K562 (cell line): ENCODE measurements at regions not wholly inside any gene's neighbourhood (a gene's known extent, or its start where the extent isn't known, plus 50 kb on each side); places are given as distances from the start of the nearest gene placed in this dataset.

Experiments used
- ARID1B ChIP-seq: fragments of 450-650 bp; IDR thresholded peaks from 2 replicates; pipeline ENCODE4 v1.6.1; 2016; ENCODE audit warnings: antibody characterized with exemption, mild to moderate bottlenecking, inconsistent platforms
- FOXJ3 ChIP-seq: sonication (generic); formaldehyde crosslinking; IDR thresholded peaks from 2 replicates; pipeline ENCODE4 v1.4.0; 2020; ENCODE audit warnings: mild to moderate bottlenecking, missing genetic modification reagents
- MAFK ChIP-seq: IDR thresholded peaks from 2 replicates; pipeline ENCODE4 v1.6.1; 2011; ENCODE audit warnings: low read length, improper control_type of control experiment
- NFE2L1 ChIP-seq: fragments of 450-650 bp; IDR thresholded peaks from 2 replicates; pipeline ENCODE4 v1.6.1; 2016; ENCODE audit warnings: missing genetic modification characterization, low read depth, mild to moderate bottlenecking, missing compliant biosample characterization, moderate library complexity, borderline replicate concordance
- TBL1XR1 ChIP-seq, 2 experiments: IDR thresholded peaks; 2 replicates each; pipeline ENCODE4 v1.6.1; 2012; ENCODE audit warnings: improper control_type of control experiment in 2 of 2, low read length in 2 of 2, mild to moderate bottlenecking in 1 of 2
- TF ChIP-seq, protein P1 (sequence below): sonication (generic); formaldehyde crosslinking; IDR thresholded peaks from 2 replicates; pipeline ENCODE4 v1.8.1; 2023; ENCODE audit warnings: mild to moderate bottlenecking, missing genetic modification reagents
- TF ChIP-seq, protein P2 (sequence below), 2 experiments: IDR thresholded peaks in 1 of 2; conservative IDR thresholded peaks in 1 of 2; 2 replicates each; pipeline ENCODE4 v1.6.1; 2016; ENCODE audit warnings: low read depth in 2 of 2, mild to moderate bottlenecking in 1 of 2, missing compliant biosample characterization in 1 of 2, missing genetic modification characterization in 1 of 2, moderate library complexity in 1 of 2

DNA sequence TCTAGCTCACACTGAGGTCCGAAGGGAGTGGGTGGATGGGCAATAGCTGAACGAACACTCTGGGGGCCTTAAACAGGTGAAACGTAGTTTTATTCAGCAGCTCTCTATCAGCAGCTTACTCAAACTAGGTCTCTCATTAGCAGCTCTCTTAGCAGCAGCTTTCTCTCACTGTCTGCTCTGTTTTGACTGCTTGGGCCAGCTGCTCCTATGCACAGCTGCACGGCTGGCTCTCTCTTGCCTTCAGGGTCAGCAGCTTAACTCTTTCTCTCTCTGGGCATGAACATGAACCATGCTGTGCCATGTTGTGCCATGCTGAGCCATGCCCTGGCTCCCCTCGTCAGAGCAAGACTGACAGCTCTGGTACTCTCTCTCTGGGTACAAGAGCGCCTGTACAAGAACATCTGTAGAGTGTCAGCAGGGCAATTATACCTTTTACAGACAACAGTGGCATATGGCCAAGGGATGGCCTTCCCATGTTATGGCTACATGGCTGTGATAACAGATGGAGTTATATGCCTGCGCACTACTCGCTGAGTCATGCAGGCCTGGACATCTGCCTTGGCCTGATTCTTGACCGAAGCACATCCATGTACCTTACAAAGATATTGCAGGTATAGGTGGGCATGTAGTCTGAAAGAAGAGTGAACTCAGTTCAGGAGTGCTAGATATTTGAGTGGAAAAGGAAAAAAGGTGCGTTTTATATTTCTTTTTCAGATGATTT, 152.4 kb downstream of the LEPR start (continued):
- TF ChIP-seq, protein P1, sequence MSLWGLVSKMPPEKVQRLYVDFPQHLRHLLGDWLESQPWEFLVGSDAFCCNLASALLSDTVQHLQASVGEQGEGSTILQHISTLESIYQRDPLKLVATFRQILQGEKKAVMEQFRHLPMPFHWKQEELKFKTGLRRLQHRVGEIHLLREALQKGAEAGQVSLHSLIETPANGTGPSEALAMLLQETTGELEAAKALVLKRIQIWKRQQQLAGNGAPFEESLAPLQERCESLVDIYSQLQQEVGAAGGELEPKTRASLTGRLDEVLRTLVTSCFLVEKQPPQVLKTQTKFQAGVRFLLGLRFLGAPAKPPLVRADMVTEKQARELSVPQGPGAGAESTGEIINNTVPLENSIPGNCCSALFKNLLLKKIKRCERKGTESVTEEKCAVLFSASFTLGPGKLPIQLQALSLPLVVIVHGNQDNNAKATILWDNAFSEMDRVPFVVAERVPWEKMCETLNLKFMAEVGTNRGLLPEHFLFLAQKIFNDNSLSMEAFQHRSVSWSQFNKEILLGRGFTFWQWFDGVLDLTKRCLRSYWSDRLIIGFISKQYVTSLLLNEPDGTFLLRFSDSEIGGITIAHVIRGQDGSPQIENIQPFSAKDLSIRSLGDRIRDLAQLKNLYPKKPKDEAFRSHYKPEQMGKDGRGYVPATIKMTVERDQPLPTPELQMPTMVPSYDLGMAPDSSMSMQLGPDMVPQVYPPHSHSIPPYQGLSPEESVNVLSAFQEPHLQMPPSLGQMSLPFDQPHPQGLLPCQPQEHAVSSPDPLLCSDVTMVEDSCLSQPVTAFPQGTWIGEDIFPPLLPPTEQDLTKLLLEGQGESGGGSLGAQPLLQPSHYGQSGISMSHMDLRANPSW (CRISPR knock-in tag), result no peak
- TF ChIP-seq ARID1B, result 0 out of 2 replicates have a peak, but pooled peaks have one; percentile 47
- TF ChIP-seq MAFK, result peak; percentile 74; the same call in 1 of the 2 replicates
- TF ChIP-seq FOXJ3 (CRISPR knock-in tag), result no peak
- peak; percentile 63; the same call in 1 of the 2 replicates for TF ChIP-seq NFE2L1 (tag)
- TF ChIP-seq TBL1XR1 (IDR thresholded peaks at IDR 0.05; ENCODE audit: low read length in 2 of 2), result 0 out of 4 replicates have a peak, but pooled peaks of 1 of the 2 experiments have one; percentile 28
- TF ChIP-seq, protein P2, sequence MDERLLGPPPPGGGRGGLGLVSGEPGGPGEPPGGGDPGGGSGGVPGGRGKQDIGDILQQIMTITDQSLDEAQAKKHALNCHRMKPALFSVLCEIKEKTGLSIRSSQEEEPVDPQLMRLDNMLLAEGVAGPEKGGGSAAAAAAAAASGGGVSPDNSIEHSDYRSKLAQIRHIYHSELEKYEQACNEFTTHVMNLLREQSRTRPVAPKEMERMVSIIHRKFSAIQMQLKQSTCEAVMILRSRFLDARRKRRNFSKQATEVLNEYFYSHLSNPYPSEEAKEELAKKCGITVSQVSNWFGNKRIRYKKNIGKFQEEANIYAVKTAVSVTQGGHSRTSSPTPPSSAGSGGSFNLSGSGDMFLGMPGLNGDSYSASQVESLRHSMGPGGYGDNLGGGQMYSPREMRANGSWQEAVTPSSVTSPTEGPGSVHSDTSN (CRISPR knock-in tag; IDR thresholded peaks at IDR 0.05; ENCODE audit: low read depth), result no peak
- TF ChIP-seq, protein P2 (tag; conservative IDR thresholded peaks at IDR 0.05; ENCODE audit: low read depth), result 0 out of 2 replicates have a peak, but pooled peaks have one; percentile 16
- TF ChIP-seq, all 486 proteins: peak for 42
